ENCODE measurements at regions not wholly inside any gene's neighbourhood (a gene's known extent, or its start where the extent isn't known, plus 50 kb on each side); places are given as distances from the start of the nearest gene placed in this dataset.

GRCh38 chr14:73786636-73787485, 64.8 kb upstream of the PTGR2 start:
- no peak for TF ChIP-seq CTCF (conservative IDR thresholded peaks at IDR 0.05 in 1 of 2, IDR thresholded peaks at IDR 0.05 in 1 of 2; ENCODE audit: extremely low read depth in 1 of 2, insufficient read depth in 1 of 2, low read depth in 1 of 2, low read length in 2 of 2)
- TF ChIP-seq EZH2 (IDR thresholded peaks at IDR 0.05; ENCODE audit: borderline replicate concordance, low read length), result no peak

All from mammary epithelial cell (primary cell).